HG02571 (cell line): ENCODE measurements at regions not wholly inside any gene's neighbourhood (a gene's known extent, or its start where the extent isn't known, plus 50 kb on each side); places are given as distances from the start of the nearest gene placed in this dataset.

Experiments
- ATAC-seq: cut with Tn5 transposase; IDR thresholded peaks from one replicate; pipeline ENCODE4 v1.9.1; 2021; ENCODE audit warnings: mild to moderate bottlenecking, moderate library complexity; ENCODE audit not compliant: unreplicated experiment

GRCh38 chr1:57704231-57704630 is 280.4 kb upstream of the DAB1 start:
- no peak for ATAC-seq

GRCh38 chr1:57696904-57697303 is 273.0 kb upstream of the DAB1 start:
- ATAC-seq: no peak

GRCh38 chr1:57696043-57696442 is 272.2 kb upstream of the DAB1 start:
- no peak for ATAC-seq

- no peak for ATAC-seq
These were observed 262.4 kb upstream of the DAB1 start for GRCh38 chr1:57686306-57686705.

- ATAC-seq: no peak
These were observed 259.4 kb upstream of the DAB1 start for GRCh38 chr1:57683037-57683942.

GRCh38 chr1:57678138-57678537 is 254.3 kb upstream of the DAB1 start:
- no peak for ATAC-seq

GRCh38 chr1:57675776-57676175 is 251.9 kb upstream of the DAB1 start:
- no peak for ATAC-seq

- ATAC-seq: no peak
These were observed 250.9 kb upstream of the DAB1 start for GRCh38 chr1:57674801-57675200.

GRCh38 chr1:57672346-57673140 is 248.7 kb upstream of the DAB1 start:
- no peak for ATAC-seq

- no peak for ATAC-seq
These were observed 247.9 kb upstream of the DAB1 start for GRCh38 chr1:57671750-57672149.

- ATAC-seq: no peak
These were observed 235.9 kb upstream of the DAB1 start for GRCh38 chr1:57659804-57660203.

- ATAC-seq: no peak
These were observed 231.3 kb upstream of the DAB1 start for GRCh38 chr1:57655161-57655560.

GRCh38 chr1:57644667-57645066 is 220.8 kb upstream of the DAB1 start:
- ATAC-seq: no peak

- ATAC-seq: no peak
These were observed 214.4 kb upstream of the DAB1 start for GRCh38 chr1:57638239-57638638.

GRCh38 chr1:57637155-57637554 is 213.3 kb upstream of the DAB1 start:
- ATAC-seq: no peak

- no peak for ATAC-seq
These were observed 210.0 kb upstream of the DAB1 start for GRCh38 chr1:57633881-57634280.

GRCh38 chr1:57633056-57633455 is 209.2 kb upstream of the DAB1 start:
- ATAC-seq: no peak

- no peak for ATAC-seq
These were observed 208.5 kb upstream of the DAB1 start for GRCh38 chr1:57632401-57632800.

GRCh38 chr1:57627612-57628011 is 203.8 kb upstream of the DAB1 start:
- ATAC-seq: no peak

- ATAC-seq: no peak
These were observed 200.1 kb upstream of the DAB1 start for GRCh38 chr1:57623791-57624538.

GRCh38 chr1:57623039-57623790 is 199.4 kb upstream of the DAB1 start:
- no peak for ATAC-seq
